NCI-H146 treated with DMSO at 0.1 percent for 48 hours (cell line): ENCODE measurements at regions not wholly inside any gene's neighbourhood (a gene's known extent, or its start where the extent isn't known, plus 50 kb on each side); places are given as distances from the start of the nearest gene placed in this dataset.
A peak's percentile ranks its signal among the peaks of the same experiment; 100 is the strongest.

ENCODE experiments used
- DNase-seq: peaks from one replicate; lab custom pipeline; 2025; ENCODE audit not compliant: unreplicated experiment; lab: John Stamatoyannopoulos, UW

DNA sequence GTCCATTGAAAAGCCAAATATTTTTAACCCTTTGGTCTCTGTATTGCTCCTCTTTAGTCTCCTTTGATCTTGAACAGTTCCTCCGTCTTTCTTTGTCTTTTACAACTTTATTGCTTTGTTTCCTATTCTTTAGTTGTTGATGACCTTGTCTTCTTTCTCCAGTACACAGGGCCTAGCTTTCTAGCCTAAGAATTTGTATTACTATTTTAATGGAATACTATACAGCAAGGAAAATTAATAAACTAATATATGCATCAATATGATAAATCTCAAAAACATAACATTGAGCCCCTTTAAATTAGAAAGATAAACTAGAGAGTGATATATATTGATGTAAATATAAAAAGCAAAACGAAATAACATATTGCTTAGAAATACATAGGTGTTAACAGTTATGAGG, 88.7 kb downstream of the NR1D2 start:
- no peak for DNase-seq

- DNase-seq = no peak
Observed at GRCh38 chr3:24034464-24034863, 89.4 kb downstream of the NR1D2 start.

- DNase-seq = no peak
Observed at GRCh38 chr3:24037971-24038370, 92.9 kb downstream of the NR1D2 start.

GRCh38 chr3:24040311-24040710, 95.2 kb downstream of the NR1D2 start:
- no peak for DNase-seq

DNA sequence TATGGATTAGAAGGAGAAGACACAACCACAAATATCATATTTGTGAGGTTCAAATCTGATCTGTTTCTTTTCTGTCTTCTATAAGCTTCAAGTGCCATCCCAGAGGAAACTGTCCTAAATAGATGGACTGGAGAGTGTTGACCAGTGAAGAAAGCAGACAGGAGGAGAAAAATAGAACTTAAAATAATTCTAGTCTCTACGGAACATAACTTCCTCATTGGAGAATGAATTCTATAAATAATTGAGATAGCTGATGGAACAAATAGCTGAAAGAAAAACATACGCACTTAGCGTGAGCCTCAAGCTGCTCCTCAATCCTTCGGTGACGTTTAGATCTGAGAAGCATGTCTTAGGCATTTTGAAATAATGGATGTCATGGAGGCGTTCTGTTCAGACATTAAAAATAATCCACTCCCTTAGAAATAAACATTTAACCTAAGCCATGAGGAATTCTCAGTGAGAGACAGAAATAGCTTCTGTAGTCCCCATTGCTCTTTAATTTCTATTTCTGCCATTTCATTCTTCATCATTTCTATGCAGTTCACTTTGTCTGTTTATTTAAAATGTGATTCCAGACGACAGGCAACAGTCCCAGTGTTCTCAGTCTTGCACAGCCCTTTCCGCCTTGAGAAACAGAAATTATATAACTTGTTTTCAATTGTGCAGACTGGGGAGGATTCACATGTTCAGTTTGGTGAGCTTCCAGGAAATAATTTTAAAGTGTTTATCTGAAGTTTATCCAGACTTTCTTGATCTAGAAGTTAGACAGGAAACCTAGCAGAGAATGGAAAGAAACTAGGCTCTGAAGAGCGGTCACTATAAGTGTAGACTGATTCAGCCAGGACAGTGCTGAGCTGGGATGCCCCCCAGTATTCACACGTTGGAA, 97.3 kb downstream of the NR1D2 start:
- DNase-seq = no peak

DNA sequence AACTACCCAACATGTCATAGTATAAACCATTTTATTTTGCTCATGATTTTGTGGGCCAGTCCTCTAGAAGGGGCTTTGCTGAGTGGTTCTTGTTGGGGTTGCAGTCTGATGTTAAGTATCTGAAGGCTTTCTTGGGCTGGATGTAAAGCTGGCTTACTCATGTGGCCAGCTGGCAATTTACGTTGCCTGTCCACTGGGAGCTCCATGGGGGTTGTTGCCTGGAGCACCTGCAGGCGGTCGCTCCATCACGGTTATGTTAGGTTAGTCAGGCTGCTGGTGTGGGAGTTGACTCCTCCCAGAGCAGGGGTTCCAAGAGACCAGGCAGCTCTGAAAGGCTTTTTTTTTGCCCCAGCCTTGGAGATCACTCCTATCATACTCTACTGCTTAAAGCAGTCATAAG, 98.1 kb downstream of the NR1D2 start:
- DNase-seq = peak; percentile 5

DNA sequence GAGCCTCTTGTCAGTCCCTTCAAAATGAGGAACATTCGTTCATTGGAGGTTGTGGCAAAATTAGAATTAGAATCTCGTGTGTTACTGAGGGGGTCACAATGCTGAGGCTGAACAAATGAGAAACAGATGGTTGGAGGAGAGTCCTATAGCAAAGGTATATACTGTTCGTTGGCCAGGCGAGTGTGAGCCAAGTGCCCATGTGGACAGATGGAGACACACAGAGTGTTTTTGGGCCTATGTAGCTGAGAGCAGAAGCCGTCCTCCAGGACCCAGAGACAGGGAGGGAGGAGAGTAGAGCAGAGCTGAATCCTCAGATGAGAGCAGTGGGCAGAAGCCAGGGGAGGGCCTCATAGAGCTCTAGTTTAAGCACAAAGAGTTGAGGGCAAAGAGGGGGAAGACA, 98.9 kb downstream of the NR1D2 start:
- DNase-seq = no peak

DNA sequence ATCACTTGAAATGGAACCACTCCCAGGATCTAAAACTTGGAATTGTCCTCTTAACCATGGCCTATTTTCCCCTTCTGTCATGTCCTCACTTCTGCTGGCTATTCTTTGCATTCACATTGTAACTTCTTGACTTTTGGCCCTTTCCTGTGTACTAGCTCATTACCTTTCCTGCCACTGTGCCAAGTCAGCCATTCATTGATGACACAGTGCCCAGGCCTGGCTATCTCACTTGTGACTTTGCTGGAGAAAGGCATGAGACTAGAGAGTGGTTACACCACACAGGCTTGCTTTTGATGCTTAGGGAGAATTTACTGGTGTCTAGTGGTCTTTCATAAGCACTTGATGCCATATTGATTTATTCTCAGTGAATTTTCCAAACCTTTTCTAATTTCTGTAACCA, 101.1 kb downstream of the NR1D2 start:
- no peak for DNase-seq

DNA sequence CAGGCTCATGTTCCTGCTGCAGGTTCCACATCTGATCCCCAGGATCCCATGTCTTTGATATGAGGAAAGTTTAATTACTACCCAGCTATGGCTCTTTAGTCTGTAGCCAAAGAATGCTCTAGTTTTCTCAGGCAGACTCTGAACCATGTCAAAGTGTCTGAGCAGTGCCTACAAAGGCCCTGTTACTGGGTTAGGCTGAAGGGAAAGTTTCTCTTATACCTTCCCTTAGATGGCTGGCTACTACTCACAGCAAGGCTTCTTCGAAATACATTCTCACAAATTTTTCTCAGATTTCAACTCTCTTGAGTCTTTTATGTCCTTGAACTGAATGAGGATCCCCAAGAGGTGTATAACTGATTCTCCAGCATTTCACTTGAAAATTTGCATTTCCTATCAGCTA, 102.4 kb downstream of the NR1D2 start:
- DNase-seq = no peak

GRCh38 chr3:24048843-24049242, 103.8 kb downstream of the NR1D2 start:
- DNase-seq = no peak

DNA sequence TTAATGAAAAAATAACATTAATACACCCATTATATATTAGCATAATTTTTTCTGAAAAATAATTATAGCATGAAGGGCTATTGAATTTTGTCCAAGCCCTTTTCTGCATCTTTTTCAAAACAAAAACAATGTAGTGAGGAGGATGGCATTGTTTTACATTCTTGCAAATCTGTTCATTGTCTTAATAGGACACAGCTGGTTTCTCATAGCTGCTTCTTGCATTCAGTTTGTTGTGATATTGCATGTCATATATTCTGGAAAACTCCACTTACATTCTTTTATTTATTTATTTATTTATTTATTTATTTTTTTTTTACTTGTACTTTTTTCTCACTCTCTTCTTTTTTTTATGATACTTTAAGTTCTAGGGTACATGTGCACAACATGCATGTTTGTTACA, 107.4 kb downstream of the NR1D2 start:
- no peak for DNase-seq

DNA sequence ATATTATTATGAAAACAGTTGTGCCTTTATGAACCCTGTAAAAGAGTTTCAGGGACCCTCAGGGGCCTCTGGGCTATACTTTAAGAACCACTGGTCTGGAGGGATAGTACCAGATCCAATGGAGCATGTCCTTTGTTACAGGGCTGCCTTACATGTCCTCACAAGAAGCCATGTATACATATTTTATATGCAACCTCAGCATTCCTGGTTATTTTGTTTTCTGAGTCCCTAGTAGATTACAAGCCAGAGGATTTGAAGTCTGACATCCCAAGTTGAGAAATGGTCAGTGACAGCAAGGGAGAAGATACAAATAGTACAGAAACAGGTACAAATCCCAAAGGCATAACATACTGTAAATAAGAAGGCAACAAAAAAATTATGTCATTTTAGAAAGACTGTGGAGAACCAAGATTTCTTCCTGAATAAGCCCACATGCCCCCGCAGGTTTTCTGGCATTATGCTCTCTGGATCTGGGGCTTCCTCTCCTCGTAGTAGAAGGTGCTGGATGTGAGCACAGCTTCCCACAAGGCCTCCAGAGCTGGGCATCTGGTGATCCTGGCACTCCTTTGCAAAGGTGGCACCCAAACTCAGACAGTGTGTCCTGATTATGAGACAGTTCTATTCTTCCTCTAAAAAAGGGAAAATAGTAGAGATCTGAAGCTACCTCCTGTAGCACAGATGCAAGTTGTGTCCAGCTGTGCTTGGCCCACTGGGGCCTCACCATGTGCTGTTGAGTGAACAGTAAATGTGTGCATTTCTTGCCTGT, 114.0 kb downstream of the NR1D2 start:
- no peak for DNase-seq

GRCh38 chr3:24060055-24060454, 115.0 kb downstream of the NR1D2 start:
- no peak for DNase-seq

GRCh38 chr3:24062916-24063315, 117.8 kb downstream of the NR1D2 start:
- DNase-seq = no peak
